Heart right ventricle (tissue), 16 donors: ENCODE measurements at regions not wholly inside any gene's neighbourhood (a gene's known extent, or its start where the extent isn't known, plus 50 kb on each side); places are given as distances from the start of the nearest gene placed in this dataset.

Experiments
- ATAC-seq, 8 donors: fragments of 200-7000 bp; cut with Tn5 transposase; one replicate each; pipeline ENCODE4 v1.9.1; 2020; ENCODE audit warnings: mild to moderate bottlenecking in 8 of 8, moderate library complexity in 8 of 8, moderate number of reproducible peaks in 1 of 8
- DNase-seq, 2 donors: peaks; one replicate each; pipeline ENCODE4 v3.0.0-alpha.2; 2020
- H3K27ac ChIP-seq, 10 donors: fragments of 200-600 bp; sonication (generic) in 2 of 10; one replicate each; pipeline versions ENCODE4 v1.5.0 to v1.8.0; 2020 to 2022; ENCODE audit warnings: mild to moderate bottlenecking in 3 of 10
- H3K27me3 ChIP-seq, 7 donors: fragments of 200-600 bp; one replicate each; pipeline ENCODE4 v1.8.0; 2021 to 2022; ENCODE audit warnings: mild to moderate bottlenecking in 2 of 7
- H3K36me3 ChIP-seq, 9 donors: fragments of 200-600 bp; sonication (generic) in 1 of 9; one replicate each; pipeline versions ENCODE4 v1.5.0 to v1.8.0; 2020 to 2022; ENCODE audit warnings: mild to moderate bottlenecking in 2 of 9
- H3K4me1 ChIP-seq, 9 donors: fragments of 200-600 bp; sonication (generic) in 1 of 9; one replicate each; pipeline versions ENCODE4 v1.5.0 to v1.8.0; 2020 to 2022; ENCODE audit warnings: mild to moderate bottlenecking in 4 of 9
- H3K4me3 ChIP-seq, 10 donors: fragments of 200-600 bp; sonication (generic) in 2 of 10; one replicate each; pipeline versions ENCODE4 v1.5.0 to v1.8.0; 2020 to 2022; ENCODE audit warnings: mild to moderate bottlenecking in 7 of 10, moderate library complexity in 2 of 10
- H3K9me3 ChIP-seq, 11 donors: fragments of 200-600 bp in 10 of 11; sonication (generic) in 2 of 11; one replicate each; pipeline versions ENCODE4 v1.5.0 to v1.8.0; 2013 to 2022; ENCODE audit warnings: mild to moderate bottlenecking in 2 of 11, control low read depth in 1 of 11, moderate library complexity in 1 of 11
- CTCF ChIP-seq, 9 donors: fragments of 200-600 bp; sonication (generic) in 2 of 9; IDR thresholded peaks; one replicate each; pipeline versions ENCODE4 v1.5.0 to v1.8.0; 2021 to 2022; ENCODE audit warnings: antibody characterized with exemption in 9 of 9, mild to moderate bottlenecking in 5 of 9, moderate library complexity in 1 of 9
- WGBS, 2 donors: extraction: QIAGEN DNeasy Blood & Tissue Kit; methylation state at CpG; one replicate each; pipeline ENCODE4 v1.1.7; 2013; ENCODE audit warnings: inconsistent platforms in 1 of 2; 5-methylcytosine and 5-hydroxymethylcytosine counted together
- intact Hi-C, 10 donors: fragments of 100-400 bp; cut with DNase I; formaldehyde crosslinking; loops; one replicate each; pipeline versions ENCODE4 v1.11.1 to v1.14.2; 2022
- donor health status: Arrhythmogenic right ventricular cardiomyopathy.
- donor health status: ischemic (EF 13 %, LVEDD 7.1; RV severe dilation, severe dysfunction).
- donor health status: healthy with polysubstance abuse.
- donor health status: DM: no; HTN: yes; CAD: no.
- donor health status: DM: no; HTN: no; CAD: no.
- donor health status: ischemic (EF 25% LVEDD 6.9; RV normal size, moderate dysfunction).
- donor health status: ischemic (EF 25% LVEDD 5.7; RV mildly dilated, moderate dysfunction).
- donor health status: healthy.
- donor health status: DM: yes; HTN: yes; CAD: no.
- donor health status: Ischemic cardiomyopathy.
- donor health status: ischemic (EF 35%, LVEDD 5.7; RV mildly dilated, moderate dysfunction).
- donor health status: nonischemic (EF 11% LVEDD 7.7; RV severe dilation, severe dysfunction).
- donor health status: DM: yes; HTN: yes; CAD: no.
- donor health status: PGD.
- donor health status: ischemic (EF 29% LVEDD 5.4; RV normal size, mild dysfunction).
- donor health status: nonischemic (EF 23%, LVEDD 6.1; RV moderate dilation, normal function).

GRCh38 chr5:66450988-66451387, 145.2 kb upstream of the MAST4 start:
- TF ChIP-seq CTCF (IDR thresholded peaks at IDR 0.05) = no peak
- no peaks in the 10 kb centered on the region for H3K27me3 ChIP-seq
- no peak overlapping the region for H3K4me3 ChIP-seq
- intact Hi-C loops = no loop called here
- 76 to 84% methylated on average over 2 of the region's 2 CpGs for WGBS, 2 donors
- peaks cover 0 to 13% (median 4%) of the 10 kb centered on the region in 9 donors for H3K4me1 ChIP-seq
- H3K27ac ChIP-seq = no peak overlapping the region
- no peak for ATAC-seq
- DNase-seq = no peak
- no peaks in the 10 kb centered on the region for H3K36me3 ChIP-seq
- H3K9me3 ChIP-seq = peaks cover 0 to 13% (median 0%) of the 10 kb centered on the region in 11 donors

GRCh38 chr5:66452109-66452508, 144.1 kb upstream of the MAST4 start:
- no peak for DNase-seq
- intact Hi-C loops = no loop called here
- H3K27ac ChIP-seq = no peak overlapping the region
- 52 to 70% methylated on average over 1 of the region's 1 CpG for WGBS, 2 donors
- H3K9me3 ChIP-seq = peaks cover 0 to 13% (median 0%) of the 10 kb centered on the region in 11 donors
- H3K36me3 ChIP-seq = no peaks in the 10 kb centered on the region
- H3K27me3 ChIP-seq = no peaks in the 10 kb centered on the region
- no peak for TF ChIP-seq CTCF (IDR thresholded peaks at IDR 0.05)
- H3K4me1 ChIP-seq = peaks cover 0 to 13% (median 4%) of the 10 kb centered on the region in 9 donors
- no peak for ATAC-seq
- H3K4me3 ChIP-seq = no peak overlapping the region

GRCh38 chr5:66454186-66455078, 141.8 kb upstream of the MAST4 start:
- DNase-seq = no peak
- Histone ChIP-seq H3K27me3 (no peaks in the 10 kb centered on the region), H3K9me3 (peaks cover 0 to 12% (median 0%) of the 10 kb centered on the region in 11 donors), H3K27ac (peak overlapping the region in 2 of 10 donors; percentile 32 to 48), H3K36me3 (no peaks in the 10 kb centered on the region), H3K4me1 (peaks cover 0 to 13% (median 4%) of the 10 kb centered on the region in 9 donors), H3K4me3 (peak overlapping the region in 2 of 10 donors; percentile 12 to 16)
- no peak for TF ChIP-seq CTCF (IDR thresholded peaks at IDR 0.05)
- ATAC-seq = peak in 5 of 8 donors; percentile 11 to 38 (median 25)
- WGBS, 2 donors = 52 to 55% methylated on average over 13 of the region's 13 CpGs
- intact Hi-C loops = no loop called here

- WGBS, 2 donors = 73 to 97% methylated on average over 3 of the region's 3 CpGs
- H3K27ac ChIP-seq = no peak overlapping the region
- DNase-seq = no peak
- no peaks in the 10 kb centered on the region for H3K27me3 ChIP-seq
- no peaks in the 10 kb centered on the region for H3K9me3 ChIP-seq
- TF ChIP-seq CTCF (IDR thresholded peaks at IDR 0.05) = no peak
- peaks cover 0 to 4% (median 3%) of the 10 kb centered on the region in 9 donors for H3K4me1 ChIP-seq
- no peak overlapping the region for H3K4me3 ChIP-seq
- no peaks in the 10 kb centered on the region for H3K36me3 ChIP-seq
- intact Hi-C loops = no loop called here
- ATAC-seq = no peak
Measured at GRCh38 chr5:66459728-66460127, 136.5 kb upstream of the MAST4 start.
